GM12878 (cell line): ENCODE measurements at regions not wholly inside any gene's neighbourhood (a gene's known extent, or its start where the extent isn't known, plus 50 kb on each side); places are given as distances from the start of the nearest gene placed in this dataset.

ENCODE experiments used
- ATAC-seq: fragments of 200-7000 bp; cut with Tn5 transposase; 3 replicates; pipeline ENCODE4 v1.9.1; 2020; ENCODE audit warnings: mild to moderate bottlenecking, moderate library complexity
- BruUV-seq: library from RNA; stranded (reverse); fragments of 400-500 nt; replicated peaks from 2 replicates; lab custom pipeline; 2021; lab: Mats Ljungman, UMichigan
- CTCF ChIA-PET: fragments of 300-600 bp; sonication (Branson Sonifier 250); formaldehyde crosslinking; extraction: SDS; loops from one replicate; lab custom pipeline; 2021; ENCODE audit warnings: inconsistent platforms; lab: Yijun Ruan, JAX
- POLR2A ChIA-PET: fragments of 350-600 bp; formaldehyde crosslinking; extraction: SDS; loops from one replicate; lab custom pipeline; 2021; ENCODE audit warnings: inconsistent platforms; lab: Charles Lee
- RAD21 ChIA-PET: fragments of 300-600 bp; sonication (Branson Sonifier 250); formaldehyde crosslinking; loops from one replicate; lab custom pipeline; 2023; ENCODE audit warnings: antibody characterized with exemption; ENCODE audit not compliant: unreplicated experiment; lab: Charles Lee
- SMC1A ChIA-PET: fragments of 300-600 bp; sonication (Branson Sonifier 250); formaldehyde crosslinking; loops from one replicate; lab custom pipeline; 2023; ENCODE audit not compliant: unreplicated experiment, uncharacterized antibody; lab: Charles Lee
- DNase-seq: peaks from one replicate; pipeline ENCODE4 v3.0.0-alpha.2; 2011; ENCODE audit warnings: low read depth, low spot score
- FAIRE-seq: peaks from 3 replicates; lab custom pipeline; 2011; peaks lifted over from hg19 to GRCh38; lab: Jason Lieb, UNC
- H2AFZ ChIP-seq: 2 replicates; pipeline ENCODE4 v1.6.0; 2011; ENCODE audit warnings: low read depth, low read length, control low read depth; ENCODE audit not compliant: control insufficient read depth
- H3K27ac ChIP-seq: 2 replicates; pipeline ENCODE4 v1.5.1; 2011; ENCODE audit warnings: control low read depth; ENCODE audit not compliant: control insufficient read depth, insufficient read depth
- H3K27me3 ChIP-seq, 2 experiments: replicated peaks in 1 of 2; 2 replicates each; pipeline versions ENCODE4 v1.6.0 to v1.6.1; 2011; ENCODE audit warnings: low read length in 1 of 2; ENCODE audit not compliant: control insufficient read depth in 2 of 2, insufficient read depth in 2 of 2
- H3K36me3 ChIP-seq, 2 experiments: 2 replicates each; pipeline ENCODE4 v1.5.1; 2011; ENCODE audit warnings: low read length in 1 of 2; ENCODE audit not compliant: control insufficient read depth in 2 of 2, insufficient read depth in 2 of 2
- H3K4me1 ChIP-seq: 2 replicates; pipeline ENCODE4 v1.6.1; 2011; ENCODE audit warnings: mild to moderate bottlenecking, low read length, moderate library complexity, mixed read lengths; ENCODE audit not compliant: control insufficient read depth, insufficient read depth
- H3K4me2 ChIP-seq: 2 replicates; pipeline ENCODE4 v1.6.0; 2011; ENCODE audit warnings: control low read depth; ENCODE audit not compliant: control insufficient read depth, insufficient read depth
- H3K4me3 ChIP-seq: fragments of 200-600 bp; sonication (generic); 2 replicates; pipeline ENCODE4 v1.5.1; 2016
- H3K79me2 ChIP-seq: 2 replicates; pipeline ENCODE4 v1.6.0; 2011; ENCODE audit warnings: low read length; ENCODE audit not compliant: control insufficient read depth, insufficient read depth
- H3K9ac ChIP-seq: 2 replicates; pipeline ENCODE4 v1.8.0; 2011; ENCODE audit warnings: low read length, control low read depth, mixed read lengths; ENCODE audit not compliant: control insufficient read depth, insufficient read depth
- H3K9me3 ChIP-seq: replicated peaks from 3 replicates; pipeline ENCODE4 v1.5.1; 2011; ENCODE audit warnings: mild to moderate bottlenecking, low read length; ENCODE audit not compliant: control insufficient read depth, insufficient read depth
- H4K20me1 ChIP-seq: 2 replicates; pipeline ENCODE4 v1.6.0; 2011; ENCODE audit not compliant: control insufficient read depth, insufficient read depth
- CBX3 ChIP-seq: fragments of 200-600 bp; sonication (generic); IDR thresholded peaks from 2 replicates; pipeline ENCODE4 v1.6.1; 2016; ENCODE audit warnings: low read depth, borderline replicate concordance
- KDM1A ChIP-seq: fragments of 200-600 bp; sonication (generic); IDR thresholded peaks from 2 replicates; pipeline ENCODE4 v1.6.1; 2016; ENCODE audit warnings: borderline replicate concordance
- MEF2A ChIP-seq: IDR thresholded peaks from 2 replicates; pipeline ENCODE4 v1.6.1; 2011; ENCODE audit warnings: low read depth, mild to moderate bottlenecking, low read length, moderate library complexity; ENCODE audit not compliant: insufficient read depth
- RBBP5 ChIP-seq: fragments of 200-600 bp; sonication (generic); conservative IDR thresholded peaks from 2 replicates; pipeline ENCODE4 v1.6.1; 2016
- RELB ChIP-seq: fragments of 450-650 bp; IDR thresholded peaks from 2 replicates; pipeline ENCODE4 v1.6.1; 2017; ENCODE audit warnings: low read depth, mild to moderate bottlenecking, moderate library complexity
- WGBS: methylation state at CpG from one replicate; pipeline ENCODE4 v1.1.6; 2016; ENCODE audit warnings: low lambda C conversion rate; ENCODE audit not compliant: insufficient replicate concordance, insufficient coverage; ENCODE audit errors: missing lambda C conversion rate; 5-methylcytosine and 5-hydroxymethylcytosine counted together
- in situ Hi-C: fragments of 300-500 bp; cut with MboI; formaldehyde crosslinking; loops from 9 replicates; pipeline ENCODE4 v1.14.3; 2018; ENCODE audit warnings: mixed read lengths
- intact Hi-C: fragments of 100-400 bp; cut with micrococcal nuclease; formaldehyde crosslinking; loops from one replicate; pipeline ENCODE4 v1.14.2; 2022; ENCODE audit not compliant: unreplicated experiment
- TF ChIP-seq, protein P1 (sequence below): fragments of 450-650 bp; IDR thresholded peaks from 2 replicates; pipeline ENCODE4 v1.6.1; 2016; ENCODE audit warnings: mild to moderate bottlenecking, moderate library complexity, borderline replicate concordance

- TF ChIP-seq, protein P1, sequence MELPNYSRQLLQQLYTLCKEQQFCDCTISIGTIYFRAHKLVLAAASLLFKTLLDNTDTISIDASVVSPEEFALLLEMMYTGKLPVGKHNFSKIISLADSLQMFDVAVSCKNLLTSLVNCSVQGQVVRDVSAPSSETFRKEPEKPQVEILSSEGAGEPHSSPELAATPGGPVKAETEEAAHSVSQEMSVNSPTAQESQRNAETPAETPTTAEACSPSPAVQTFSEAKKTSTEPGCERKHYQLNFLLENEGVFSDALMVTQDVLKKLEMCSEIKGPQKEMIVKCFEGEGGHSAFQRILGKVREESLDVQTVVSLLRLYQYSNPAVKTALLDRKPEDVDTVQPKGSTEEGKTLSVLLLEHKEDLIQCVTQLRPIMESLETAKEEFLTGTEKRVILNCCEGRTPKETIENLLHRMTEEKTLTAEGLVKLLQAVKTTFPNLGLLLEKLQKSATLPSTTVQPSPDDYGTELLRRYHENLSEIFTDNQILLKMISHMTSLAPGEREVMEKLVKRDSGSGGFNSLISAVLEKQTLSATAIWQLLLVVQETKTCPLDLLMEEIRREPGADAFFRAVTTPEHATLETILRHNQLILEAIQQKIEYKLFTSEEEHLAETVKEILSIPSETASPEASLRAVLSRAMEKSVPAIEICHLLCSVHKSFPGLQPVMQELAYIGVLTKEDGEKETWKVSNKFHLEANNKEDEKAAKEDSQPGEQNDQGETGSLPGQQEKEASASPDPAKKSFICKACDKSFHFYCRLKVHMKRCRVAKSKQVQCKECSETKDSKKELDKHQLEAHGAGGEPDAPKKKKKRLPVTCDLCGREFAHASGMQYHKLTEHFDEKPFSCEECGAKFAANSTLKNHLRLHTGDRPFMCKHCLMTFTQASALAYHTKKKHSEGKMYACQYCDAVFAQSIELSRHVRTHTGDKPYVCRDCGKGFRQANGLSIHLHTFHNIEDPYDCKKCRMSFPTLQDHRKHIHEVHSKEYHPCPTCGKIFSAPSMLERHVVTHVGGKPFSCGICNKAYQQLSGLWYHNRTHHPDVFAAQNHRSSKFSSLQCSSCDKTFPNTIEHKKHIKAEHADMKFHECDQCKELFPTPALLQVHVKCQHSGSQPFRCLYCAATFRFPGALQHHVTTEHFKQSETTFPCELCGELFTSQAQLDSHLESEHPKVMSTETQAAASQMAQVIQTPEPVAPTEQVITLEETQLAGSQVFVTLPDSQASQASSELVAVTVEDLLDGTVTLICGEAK: no peak
- TF ChIP-seq KDM1A (no peak), MEF2A (no peak), RBBP5 (no peak)
Measured at GRCh38 chr17:71111934-71112333, 942.6 kb downstream of the KCNJ2 start (continued).

DNA sequence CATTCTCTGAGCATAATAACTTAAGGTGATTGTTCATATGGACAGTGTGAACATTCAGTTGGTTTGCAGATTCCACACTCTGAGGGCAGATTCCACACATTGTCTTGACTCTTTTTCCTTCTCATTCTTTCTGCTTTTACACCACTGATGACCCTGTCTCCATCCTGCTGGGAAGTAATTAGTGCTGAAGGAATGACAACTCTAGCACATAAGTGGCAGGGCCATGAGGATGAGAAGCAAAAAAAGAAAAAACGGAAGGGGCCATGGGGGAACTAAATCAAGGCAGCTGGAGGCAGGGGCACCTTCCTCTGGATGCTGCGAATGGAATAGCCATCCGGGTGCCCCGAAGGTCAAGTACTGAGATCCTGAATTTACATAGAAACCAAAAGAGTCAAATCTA lies 944.0 kb downstream of the KCNJ2 start:
- no peak overlapping the region for H3K9ac ChIP-seq
- H4K20me1 ChIP-seq: no peaks in the 10 kb centered on the region
- ATAC-seq (no peak), FAIRE-seq (no peak), DNase-seq (no peak)
- ChIA-PET RAD21 (no interaction called here), SMC1A (no interaction called here), POLR2A (no interaction called here), CTCF (no interaction called here)
- WGBS: 17% methylated on average over 4 of the region's 4 CpGs
- intact Hi-C loops: no loop called here
- H3K27me3 ChIP-seq: no peaks in the 10 kb centered on the region
- BruUV-seq: no TSS peak
- no peaks in the 10 kb centered on the region for H3K9me3 ChIP-seq
- no peak overlapping the region for H3K4me3 ChIP-seq
- TF ChIP-seq CBX3 (no peak), RELB (no peak)
- no peaks in the 10 kb centered on the region for H3K36me3 ChIP-seq
- no peak overlapping the region for H3K27ac ChIP-seq
- H2AFZ ChIP-seq: no peak overlapping the region
- H3K4me1 ChIP-seq: no peaks in the 10 kb centered on the region
- H3K79me2 ChIP-seq: no peaks in the 10 kb centered on the region
- no peak overlapping the region for H3K4me2 ChIP-seq
- in situ Hi-C loops: loop anchor here (25.0 kb wide), 1 partner anchor 1424 kb away; no protein-coding TSS in a partner anchor
